Activated CD4-positive, alpha-beta T cell treated with anti-CD3 and anti-CD28 coated beads, Interleukin-2, amount 50 U/mL, for 48 hours (primary cell): ENCODE measurements at regions not wholly inside any gene's neighbourhood (a gene's known extent, or its start where the extent isn't known, plus 50 kb on each side); places are given as distances from the start of the nearest gene placed in this dataset.
A peak's percentile ranks its signal among the peaks of the same experiment; 100 is the strongest.
"Not testable (repeated sequence)": the region's sequence is repeated elsewhere in the genome, so short reads cannot be mapped to it uniquely, and the experiment has no call there.

Experiments used
- DNase-seq, 2 experiments: peaks; one replicate each; pipeline ENCODE4 v3.0.0-alpha.2; 2020

DNA sequence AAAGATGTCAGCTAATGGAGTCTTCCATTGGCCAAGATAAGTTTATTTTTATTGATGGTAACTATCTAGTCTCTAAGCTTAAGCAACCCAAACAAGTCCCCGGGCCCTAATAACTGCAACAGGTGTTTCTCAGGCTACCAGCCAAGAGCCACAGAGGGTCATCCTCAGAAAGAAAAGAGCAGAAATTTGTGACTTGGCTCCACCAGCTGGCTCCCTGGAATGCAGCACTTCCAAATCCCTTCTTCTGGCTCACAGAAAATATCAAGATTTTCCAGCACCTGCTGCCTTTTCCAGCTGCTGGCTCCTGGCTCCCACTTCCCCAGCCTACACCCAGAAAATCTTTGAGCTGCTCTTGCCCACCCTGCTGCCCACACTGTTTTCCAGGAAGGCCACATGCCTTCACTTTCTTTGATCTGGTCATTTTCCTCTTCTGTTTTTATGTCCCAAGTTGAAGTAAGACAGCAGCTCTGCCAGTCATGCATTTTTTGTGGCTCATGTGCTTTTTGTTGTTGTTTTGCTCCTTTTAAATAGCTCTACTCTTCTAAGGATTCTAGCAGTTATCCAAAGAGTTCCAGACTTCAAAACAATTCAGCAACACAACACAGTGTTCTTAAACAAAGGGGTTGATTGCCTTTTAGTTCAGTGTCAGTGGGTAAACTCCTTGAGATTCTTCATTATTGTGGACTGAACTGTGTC is 151.0 kb upstream of the SMLR1 start:
- no peak for DNase-seq

GRCh38 chr6:130676773-130677144 is 150.4 kb upstream of the SMLR1 start:
- no peak for DNase-seq

GRCh38 chr6:130677312-130677711 is 149.9 kb upstream of the SMLR1 start:
- DNase-seq, result no peak

DNA sequence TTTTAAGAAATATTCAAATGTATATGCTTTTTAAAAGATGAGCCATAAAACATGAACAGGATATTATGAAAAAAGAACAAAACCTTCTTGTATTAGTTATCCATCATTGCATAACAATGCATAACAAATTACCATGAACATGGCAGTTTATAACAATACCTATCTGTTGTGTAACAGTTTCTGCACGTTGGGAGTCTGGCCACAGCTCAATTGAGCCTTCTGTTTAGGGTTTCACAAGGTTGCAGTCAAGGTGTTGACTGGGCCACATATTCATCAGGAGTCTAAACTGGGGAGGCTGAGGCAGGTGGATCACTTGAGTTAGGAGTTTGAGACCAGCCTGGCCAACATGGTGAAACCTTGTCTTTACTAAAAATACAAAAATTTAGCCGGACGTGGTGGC is 149.4 kb upstream of the SMLR1 start:
- no peak for DNase-seq

DNA sequence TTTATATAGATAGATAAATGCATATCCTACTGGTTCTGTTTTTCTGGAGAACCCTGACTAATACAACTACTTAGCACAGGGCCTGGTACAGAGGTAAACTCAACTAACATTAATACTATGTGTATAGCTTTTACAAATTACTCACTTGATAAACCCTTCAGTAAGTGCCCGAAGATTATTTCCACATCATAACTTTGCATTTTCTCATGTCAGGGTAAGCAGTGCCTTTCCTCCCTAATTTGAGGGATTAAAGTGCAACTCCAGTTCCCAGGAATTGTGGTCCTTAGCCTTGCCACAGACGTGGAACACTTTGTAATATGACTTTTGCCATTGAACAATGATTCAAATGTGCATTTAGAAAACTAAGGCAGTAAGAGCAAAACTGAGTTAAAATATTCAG is 147.5 kb upstream of the SMLR1 start:
- no peak for DNase-seq

GRCh38 chr6:130680116-130680515 is 147.1 kb upstream of the SMLR1 start:
- DNase-seq, result no peak

- DNase-seq, result no peak
Observed at GRCh38 chr6:130681028-130681427, 146.2 kb upstream of the SMLR1 start.

DNA sequence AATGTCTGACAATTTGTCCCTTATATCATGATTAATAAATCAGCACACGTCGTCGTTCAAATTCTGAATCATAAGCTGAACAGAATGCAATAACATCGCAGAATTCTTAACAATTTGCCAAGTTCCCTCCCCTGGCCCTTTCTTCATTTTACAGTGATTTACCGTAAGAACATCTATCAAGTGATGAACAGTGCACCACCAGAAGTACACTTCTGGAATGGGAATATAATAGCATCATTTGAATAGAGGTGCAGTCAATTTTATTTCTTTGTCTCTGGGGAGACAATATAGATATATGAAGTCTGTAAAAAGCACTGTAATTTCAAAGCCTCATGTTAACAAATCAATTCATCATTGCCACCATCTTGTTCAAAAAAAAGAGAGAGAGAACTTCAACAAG is 145.1 kb upstream of the SMLR1 start:
- DNase-seq, result no peak

- no peak for DNase-seq
Observed at GRCh38 chr6:130683761-130684517, 143.3 kb upstream of the SMLR1 start.

- DNase-seq, result no peak
Observed at GRCh38 chr6:130692659-130693058, 134.5 kb upstream of the SMLR1 start.

GRCh38 chr6:130693944-130694343 is 133.3 kb upstream of the SMLR1 start:
- DNase-seq, result no peak

DNA sequence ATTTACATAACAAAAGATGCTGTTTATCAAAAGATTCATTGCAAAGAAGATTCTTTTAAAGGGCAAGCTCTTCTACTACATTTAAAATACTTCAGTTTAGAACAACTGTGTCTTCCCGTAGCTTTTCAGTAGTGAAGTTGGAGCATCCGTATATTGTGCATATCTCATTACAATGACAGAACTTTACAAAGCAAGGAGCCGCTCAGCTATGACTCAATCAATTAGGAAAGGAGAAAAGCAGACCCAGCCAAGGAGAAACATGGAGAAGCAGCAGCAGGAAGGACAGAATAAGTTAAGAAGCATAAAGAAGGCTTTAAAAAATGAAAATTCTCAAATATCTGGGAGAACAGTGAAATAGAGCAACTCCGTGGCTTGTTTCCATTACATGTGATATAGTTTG is 132.6 kb upstream of the SMLR1 start:
- no peak for DNase-seq

DNA sequence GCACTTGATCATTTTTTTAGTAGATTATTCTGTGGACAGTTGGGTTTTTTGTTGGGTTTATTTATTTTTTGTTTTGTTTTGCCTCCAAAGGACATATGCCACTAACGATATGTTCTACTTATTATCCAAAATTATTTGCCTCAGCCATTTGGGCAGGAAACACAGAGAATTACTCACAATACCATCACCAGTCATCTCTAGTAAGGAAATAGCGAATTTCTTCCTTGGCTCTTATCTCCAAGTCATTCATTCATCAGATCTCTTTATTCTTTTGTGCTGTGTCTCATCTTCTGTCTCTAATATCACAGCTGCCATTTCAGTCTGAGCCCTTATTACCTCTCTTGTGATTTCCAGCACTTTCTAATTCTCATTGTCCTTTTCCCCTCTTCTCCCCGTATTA is 130.4 kb upstream of the SMLR1 start:
- no peak for DNase-seq

GRCh38 chr6:130697271-130697994 is 129.8 kb upstream of the SMLR1 start:
- no peak for DNase-seq

GRCh38 chr6:130697995-130698535 is 129.1 kb upstream of the SMLR1 start:
- peak; percentile 64 to 73 for DNase-seq

- DNase-seq, result no peak
Observed at GRCh38 chr6:130699742-130700141, 127.5 kb upstream of the SMLR1 start.

DNA sequence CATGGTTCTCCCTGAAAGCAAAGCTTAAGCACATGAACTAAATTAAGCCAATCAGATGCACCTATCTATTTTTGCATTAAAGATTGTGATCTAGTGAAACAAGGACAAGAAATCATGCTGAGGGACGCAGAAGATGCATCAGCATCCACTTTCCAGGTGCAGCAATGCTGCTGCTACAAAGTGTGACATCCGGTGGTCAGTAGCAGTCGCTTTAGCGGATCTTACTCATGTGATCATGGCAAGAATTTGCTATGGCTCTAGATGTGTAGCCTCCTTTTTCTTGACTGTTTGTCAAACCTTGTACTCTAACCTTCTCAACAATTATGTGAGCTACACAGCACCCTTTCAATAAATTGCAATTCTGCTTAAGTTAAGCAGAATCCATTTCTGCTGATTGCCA is 126.8 kb upstream of the SMLR1 start:
- no peak for DNase-seq

DNA sequence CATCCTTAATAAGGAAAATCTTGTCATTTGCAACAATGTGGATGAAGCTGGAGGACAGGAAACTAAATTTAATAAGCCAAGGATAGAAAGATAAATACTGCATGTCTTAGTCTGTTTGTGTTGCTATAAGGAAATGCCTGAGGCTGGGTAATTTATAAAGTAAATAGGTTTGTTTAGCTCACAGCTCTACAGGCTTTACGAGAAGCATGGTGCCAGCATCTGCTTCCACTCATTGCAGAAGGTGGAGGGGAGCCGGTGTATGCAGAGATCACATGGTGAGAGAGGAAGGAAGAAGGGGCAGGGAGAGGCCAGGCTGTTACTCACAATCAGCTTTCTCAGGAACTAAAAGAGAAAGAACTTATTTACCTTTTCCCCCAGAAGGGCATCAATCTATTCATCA is 118.9 kb upstream of the SMLR1 start:
- DNase-seq, result no peak

DNA sequence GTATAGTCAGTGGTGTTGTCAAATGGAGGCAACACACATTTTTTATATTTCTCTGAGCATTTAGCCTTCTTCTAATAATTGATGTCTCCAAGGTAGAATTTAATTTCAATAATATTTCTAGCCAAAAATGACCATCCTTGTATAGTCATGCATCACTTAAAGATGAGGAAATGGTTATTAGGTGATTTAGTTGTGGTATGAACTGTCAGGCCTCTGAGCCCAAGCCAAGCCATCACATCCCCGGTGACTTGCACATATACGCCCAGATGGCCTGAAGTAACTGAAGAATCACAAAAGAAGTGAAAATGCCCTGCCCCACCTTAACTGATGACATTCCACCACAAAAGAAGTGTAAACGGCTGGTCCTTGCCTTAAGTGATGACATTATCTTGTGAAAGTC is 115.6 kb upstream of the SMLR1 start:
- DNase-seq, result not testable (repeated sequence)

- DNase-seq, result no peak
Observed at GRCh38 chr6:130713144-130713543, 114.1 kb upstream of the SMLR1 start.

- DNase-seq, result no peak
Observed at GRCh38 chr6:130715058-130715457, 112.1 kb upstream of the SMLR1 start.

GRCh38 chr6:130716466-130716865 is 110.7 kb upstream of the SMLR1 start:
- no peak for DNase-seq

- no peak for DNase-seq
Observed at GRCh38 chr6:130717657-130718056, 109.5 kb upstream of the SMLR1 start.
